Esophagus squamous epithelium (tissue), 4 donors: ENCODE measurements at regions not wholly inside any gene's neighbourhood (a gene's known extent, or its start where the extent isn't known, plus 50 kb on each side); places are given as distances from the start of the nearest gene placed in this dataset.

Experiments
- CTCF ChIP-seq, 6 experiments: fragments of 450-650 bp in 4 of 6; fragments of 200-600 bp in 2 of 6; sonication (generic) in 2 of 6; IDR thresholded peaks; one replicate each; pipeline ENCODE4 v1.5.1; 2016 to 2019; ENCODE audit warnings: antibody characterized with exemption in 6 of 6, mild to moderate bottlenecking in 4 of 6, moderate library complexity in 4 of 6
- POLR2A ChIP-seq, 4 donors: fragments of 450-650 bp; IDR thresholded peaks; one replicate each; pipeline ENCODE4 v1.6.1; 2017; ENCODE audit warnings: antibody characterized with exemption in 4 of 4, mild to moderate bottlenecking in 4 of 4, moderate library complexity in 3 of 4

GRCh38 chr6:93474733-93475179, 55.4 kb upstream of the EPHA7 start:
- no peak for TF ChIP-seq CTCF (IDR thresholded peaks at IDR 0.05)
- no peak for TF ChIP-seq POLR2A (IDR thresholded peaks at IDR 0.05)
